OCI-LY7 (cell line): ENCODE measurements at regions not wholly inside any gene's neighbourhood (a gene's known extent, or its start where the extent isn't known, plus 50 kb on each side); places are given as distances from the start of the nearest gene placed in this dataset.

ENCODE experiments used
- CTCF ChIP-seq: fragments of 200-600 bp; sonication (generic); conservative IDR thresholded peaks from 2 replicates; pipeline ENCODE4 v1.5.1; 2014; ENCODE audit warnings: mild to moderate bottlenecking, antibody characterized with exemption, low read length, moderate library complexity, mixed read lengths
- EZH2phosphoT487 ChIP-seq: fragments of 200-600 bp; sonication (generic); IDR thresholded peaks from 2 replicates; pipeline ENCODE4 v1.6.1; 2018; ENCODE audit warnings: low read depth, borderline replicate concordance, mild to moderate bottlenecking, mixed run types, antibody characterized with exemption, low read length, moderate library complexity, mixed read lengths

GRCh38 chr1:91172541-91172940 is 150.7 kb upstream of the ZNF644 start:
- TF ChIP-seq CTCF: no peak
- TF ChIP-seq EZH2phosphoT487: no peak
